ENCODE measurements at regions not wholly inside any gene's neighbourhood (a gene's known extent, or its start where the extent isn't known, plus 50 kb on each side); places are given as distances from the start of the nearest gene placed in this dataset.
A peak's percentile ranks its signal among the peaks of the same experiment; 100 is the strongest.

DNA sequence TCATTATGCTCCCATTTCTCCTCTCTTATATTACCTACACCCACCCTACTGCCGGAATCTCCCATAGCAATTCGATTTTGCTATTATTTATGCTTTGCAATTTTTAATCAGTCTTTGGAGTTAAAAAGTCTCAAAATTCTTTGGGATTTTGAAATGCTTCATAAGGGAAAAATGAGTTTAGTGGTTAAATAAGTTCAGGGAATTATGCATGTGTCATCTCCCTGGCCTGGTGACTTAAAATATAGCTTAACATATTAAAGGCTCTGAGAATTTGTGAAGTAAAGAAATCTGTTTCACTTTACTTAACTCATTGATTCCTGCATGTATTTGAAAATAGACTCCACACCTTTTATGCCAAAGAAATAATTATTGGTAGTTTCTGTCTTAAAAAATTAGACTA, 185.1 kb upstream of the DIPK2B start:
- Histone ChIP-seq H3K36me3 (ENCODE audit: control insufficient read depth, insufficient read depth, low read length) (no peaks in the 10 kb centered on the region), H4K91ac (ENCODE audit: insufficient read depth, low read depth, low read length) (no peak overlapping the region), H4K8ac (ENCODE audit: low read depth in 2 of 2, low read length in 2 of 2) (no peak overlapping the region), H3K14ac (replicated peaks; ENCODE audit: low read depth, low read length) (no peak overlapping the region), H3K27me3 (ENCODE audit: control insufficient read depth, insufficient read depth, low read length) (peaks cover 2% of the 10 kb centered on the region), H3K4ac (ENCODE audit: low read depth, low read length) (no peak overlapping the region), H3K9me1 (ENCODE audit: insufficient read depth, low read length) (no peaks in the 10 kb centered on the region), H3K9me3 (ENCODE audit: control insufficient read depth, insufficient read depth, low read length) (peaks cover 4% of the 10 kb centered on the region; the same call in 1 of the 2 replicates), H3K18ac (ENCODE audit: low read depth, low read length) (no peak overlapping the region), H2BK15ac (ENCODE audit: low read depth, low read length) (no peak overlapping the region), H2AFZ (replicated peaks; ENCODE audit: low read length, poor library complexity) (no peak overlapping the region), H2BK120ac (ENCODE audit: low read depth, low read length) (no peak overlapping the region), H2AK5ac (ENCODE audit: low read depth, low read length) (no peak overlapping the region), H3K9ac (ENCODE audit: low read depth, low read length) (no peak overlapping the region), H4K5ac (ENCODE audit: low read depth, low read length) (no peak overlapping the region), H3K4me3 (ENCODE audit: insufficient read depth, low read depth, low read length) (no peak overlapping the region), H3K27ac (ENCODE audit: insufficient read depth, low read length) (no peak overlapping the region), H2AK9ac (replicated peaks; ENCODE audit: low read depth, low read length, poor library complexity) (no peak overlapping the region), H4K20me1 (ENCODE audit: insufficient read depth, low read length) (no peaks in the 10 kb centered on the region), H3K4me2 (ENCODE audit: low read depth, low read length) (peak overlapping the region; percentile 17; the same call in 1 of the 2 replicates), H3K4me1 (ENCODE audit: control insufficient read depth, insufficient read depth, low read length) (peaks cover 6% of the 10 kb centered on the region), H3K23ac (ENCODE audit: low read depth, low read length) (no peak overlapping the region), H2BK20ac (ENCODE audit: low read depth, low read length) (peak overlapping the region; percentile 81; the same call in 1 of the 2 replicates), H2BK5ac (ENCODE audit: low read depth, low read length, poor library complexity, severe bottlenecking) (no peak overlapping the region), H3K56ac (ENCODE audit: extremely low read depth, insufficient read depth, low read length) (no peak overlapping the region), H3K79me1 (ENCODE audit: low read depth in 1 of 2, low read length in 2 of 2) (no peaks in the 10 kb centered on the region)
- ChIA-PET CTCF (no interaction called here), POLR2A (ENCODE audit: unreplicated experiment) (no interaction called here)
- TF ChIP-seq USF2 (IDR thresholded peaks at IDR 0.05; ENCODE audit: low read depth, low read length) (no peak), RAD21 (IDR thresholded peaks at IDR 0.05; ENCODE audit: low read length) (no peak), NFE2L2 (IDR thresholded peaks at IDR 0.05; ENCODE audit: low read depth, low read length) (no peak), MAFK (IDR thresholded peaks at IDR 0.05; ENCODE audit: low read depth, low read length) (no peak), CEBPB (IDR thresholded peaks at IDR 0.05; ENCODE audit: low read depth, low read length) (no peak), MXI1 (IDR thresholded peaks at IDR 0.05; ENCODE audit: borderline replicate concordance, low read depth, low read length) (no peak), RFX5 (IDR thresholded peaks at IDR 0.05; ENCODE audit: low read depth, low read length) (no peak), SMC3 (IDR thresholded peaks at IDR 0.05; ENCODE audit: low read depth, low read length) (no peak), CHD1 (IDR thresholded peaks at IDR 0.05; ENCODE audit: low read depth, low read length) (no peak), FOS (IDR thresholded peaks at IDR 0.05; ENCODE audit: low read depth, low read length) (no peak), MAZ (IDR thresholded peaks at IDR 0.05; ENCODE audit: borderline replicate concordance, low read depth, low read length) (no peak), CTCF (conservative IDR thresholded peaks at IDR 0.05; ENCODE audit: low read depth, low read length) (no peak), BHLHE40 (IDR thresholded peaks at IDR 0.05; ENCODE audit: low read depth, low read length) (no peak), RCOR1 (IDR thresholded peaks at IDR 0.05; ENCODE audit: insufficient replicate concordance, low read length) (no peak), POLR2A (IDR thresholded peaks at IDR 0.05; ENCODE audit: low read depth, low read length) (no peak)
- TF ChIP-seq, protein P1, sequence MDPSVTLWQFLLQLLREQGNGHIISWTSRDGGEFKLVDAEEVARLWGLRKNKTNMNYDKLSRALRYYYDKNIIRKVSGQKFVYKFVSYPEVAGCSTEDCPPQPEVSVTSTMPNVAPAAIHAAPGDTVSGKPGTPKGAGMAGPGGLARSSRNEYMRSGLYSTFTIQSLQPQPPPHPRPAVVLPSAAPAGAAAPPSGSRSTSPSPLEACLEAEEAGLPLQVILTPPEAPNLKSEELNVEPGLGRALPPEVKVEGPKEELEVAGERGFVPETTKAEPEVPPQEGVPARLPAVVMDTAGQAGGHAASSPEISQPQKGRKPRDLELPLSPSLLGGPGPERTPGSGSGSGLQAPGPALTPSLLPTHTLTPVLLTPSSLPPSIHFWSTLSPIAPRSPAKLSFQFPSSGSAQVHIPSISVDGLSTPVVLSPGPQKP (IDR thresholded peaks at IDR 0.05; ENCODE audit: borderline replicate concordance, low read depth, low read length): no peak
- DNase-seq (peak; percentile 45), ATAC-seq (ENCODE audit: low read depth) (no peak)
- intact Hi-C loops (cut with micrococcal nuclease): no loop called here
- WGBS, 2 experiments (ENCODE audit: extremely low coverage in 2 of 2, insufficient read length in 1 of 2): no CpG with 5 or more reads among the region's 2 CpGs
- in situ Hi-C loops (cut with MboI; ENCODE audit: low sequenced_read_pairs): no loop called here
- BruUV-seq (replicated peaks): no TSS peak
- dilution Hi-C loops (cut with HindIII; ENCODE audit: low sequenced_read_pairs, unreplicated experiment): no loop called here

Measured in IMR-90 (cell line).